NT2/D1 (cell line): ENCODE measurements at regions not wholly inside any gene's neighbourhood (a gene's known extent, or its start where the extent isn't known, plus 50 kb on each side); places are given as distances from the start of the nearest gene placed in this dataset.

Experiments used
- DNase-seq: peaks from one replicate; pipeline ENCODE4 v3.0.0-alpha.2; 2011; ENCODE audit warnings: low read depth, low spot score
- H3K27me3 ChIP-seq: 2 replicates; pipeline ENCODE4 v1.6.0; 2011; ENCODE audit warnings: mild to moderate bottlenecking; ENCODE audit not compliant: insufficient read length, insufficient read depth
- H3K36me3 ChIP-seq: 2 replicates; pipeline ENCODE4 v1.6.1; 2011; ENCODE audit warnings: mild to moderate bottlenecking, low read length, mixed read lengths; ENCODE audit not compliant: insufficient read depth, insufficient read length
- H3K4me1 ChIP-seq: 2 replicates; pipeline ENCODE4 v1.5.1; 2011; ENCODE audit not compliant: insufficient read depth, insufficient read length
- H3K4me3 ChIP-seq: 2 replicates; pipeline ENCODE4 v1.5.1; 2011; ENCODE audit warnings: low read depth; ENCODE audit not compliant: insufficient read length
- H3K9ac ChIP-seq: 2 replicates; pipeline ENCODE4 v1.6.0; 2011; ENCODE audit warnings: low read depth; ENCODE audit not compliant: insufficient read length
- H3K9me3 ChIP-seq: 2 replicates; pipeline ENCODE4 v1.5.1; 2011; ENCODE audit warnings: mild to moderate bottlenecking, low read length; ENCODE audit not compliant: insufficient read depth
- SUZ12 ChIP-seq: IDR thresholded peaks from 2 replicates; pipeline ENCODE4 v1.6.1; 2011; ENCODE audit not compliant: insufficient read length, insufficient read depth; ENCODE audit errors: extremely low read depth
- YY1 ChIP-seq: IDR thresholded peaks from 2 replicates; pipeline ENCODE4 v1.6.1; 2011; ENCODE audit not compliant: insufficient read length, insufficient read depth
- ZNF274 ChIP-seq: IDR thresholded peaks from 2 replicates; pipeline ENCODE4 v1.6.1; 2011; ENCODE audit warnings: mild to moderate bottlenecking, low read depth, low read length

- Histone ChIP-seq H3K4me1 (no peaks in the 10 kb centered on the region), H3K27me3 (peaks cover 14% of the 10 kb centered on the region), H3K9me3 (no peaks in the 10 kb centered on the region), H3K36me3 (no peaks in the 10 kb centered on the region), H3K9ac (no peak overlapping the region), H3K4me3 (no peak overlapping the region)
- TF ChIP-seq ZNF274: no peak
- no peak for TF ChIP-seq SUZ12
- TF ChIP-seq YY1: no peak
- DNase-seq: no peak
Measured at GRCh38 chr16:86398622-86399021, 111.7 kb upstream of the FOXF1 start.

GRCh38 chr16:86401126-86401525, 109.2 kb upstream of the FOXF1 start:
- Histone ChIP-seq H3K9ac (no peak overlapping the region), H3K9me3 (no peaks in the 10 kb centered on the region), H3K27me3 (peaks cover 14% of the 10 kb centered on the region), H3K4me3 (no peak overlapping the region), H3K36me3 (no peaks in the 10 kb centered on the region), H3K4me1 (peaks cover 5% of the 10 kb centered on the region)
- TF ChIP-seq ZNF274: no peak
- TF ChIP-seq YY1: no peak
- no peak for TF ChIP-seq SUZ12
- no peak for DNase-seq

- Histone ChIP-seq H3K36me3 (no peaks in the 10 kb centered on the region), H3K27me3 (peaks cover 14% of the 10 kb centered on the region), H3K4me3 (no peak overlapping the region), H3K9me3 (no peaks in the 10 kb centered on the region), H3K4me1 (peaks cover 5% of the 10 kb centered on the region), H3K9ac (no peak overlapping the region)
- TF ChIP-seq YY1 (no peak), SUZ12 (no peak), ZNF274 (no peak)
- DNase-seq: no peak
Measured at GRCh38 chr16:86403085-86403484, 107.2 kb upstream of the FOXF1 start.

- H3K27me3 ChIP-seq: peaks cover 14% of the 10 kb centered on the region
- DNase-seq: no peak
- no peak for TF ChIP-seq SUZ12
Measured at GRCh38 chr16:86403541-86404163, 106.7 kb upstream of the FOXF1 start.

GRCh38 chr16:86404678-86405077, 105.6 kb upstream of the FOXF1 start:
- no peaks in the 10 kb centered on the region for H3K36me3 ChIP-seq
- TF ChIP-seq SUZ12 (no peak), ZNF274 (no peak), YY1 (no peak)
- H3K9ac ChIP-seq: no peak overlapping the region
- H3K27me3 ChIP-seq: peaks cover 14% of the 10 kb centered on the region
- no peak for DNase-seq
- no peak overlapping the region for H3K4me3 ChIP-seq
- peaks cover 14% of the 10 kb centered on the region for H3K4me1 ChIP-seq
- H3K9me3 ChIP-seq: no peaks in the 10 kb centered on the region

More at GRCh38 chr16:86403541-86404163, 106.7 kb upstream of the FOXF1 start:
- H3K4me1 ChIP-seq: peaks cover 5% of the 10 kb centered on the region
- no peak overlapping the region for H3K4me3 ChIP-seq
- no peak overlapping the region for H3K9ac ChIP-seq
- no peaks in the 10 kb centered on the region for H3K9me3 ChIP-seq
- H3K36me3 ChIP-seq: no peaks in the 10 kb centered on the region

GRCh38 chr16:86405319-86405718, 105.0 kb upstream of the FOXF1 start:
- no peaks in the 10 kb centered on the region for H3K36me3 ChIP-seq
- no peak for DNase-seq
- TF ChIP-seq ZNF274 (no peak), SUZ12 (no peak), YY1 (no peak)
- no peak overlapping the region for H3K9ac ChIP-seq
- peaks cover 14% of the 10 kb centered on the region for H3K4me1 ChIP-seq
- H3K27me3 ChIP-seq: peaks cover 12% of the 10 kb centered on the region
- H3K9me3 ChIP-seq: no peaks in the 10 kb centered on the region
- H3K4me3 ChIP-seq: no peak overlapping the region

GRCh38 chr16:86406056-86406455, 104.3 kb upstream of the FOXF1 start:
- TF ChIP-seq SUZ12 (no peak), YY1 (no peak), ZNF274 (no peak)
- Histone ChIP-seq H3K36me3 (no peaks in the 10 kb centered on the region), H3K27me3 (peaks cover 9% of the 10 kb centered on the region), H3K4me1 (peaks cover 14% of the 10 kb centered on the region), H3K9me3 (0 out of 2 replicates have a peak, but pooled peaks cover 6% of the 10 kb centered on the region), H3K9ac (no peak overlapping the region), H3K4me3 (no peak overlapping the region)
- no peak for DNase-seq

- DNase-seq: no peak
- Histone ChIP-seq H3K27me3 (no peaks in the 10 kb centered on the region), H3K9ac (peak overlapping the region; percentile 22), H3K4me3 (no peak overlapping the region), H3K4me1 (peaks cover 14% of the 10 kb centered on the region), H3K36me3 (no peaks in the 10 kb centered on the region), H3K9me3 (peaks cover 24% of the 10 kb centered on the region)
- TF ChIP-seq ZNF274 (no peak), YY1 (no peak), SUZ12 (no peak)
Measured at GRCh38 chr16:86408685-86409084, 101.6 kb upstream of the FOXF1 start.
